HG03025 (cell line): ENCODE measurements at regions not wholly inside any gene's neighbourhood (a gene's known extent, or its start where the extent isn't known, plus 50 kb on each side); places are given as distances from the start of the nearest gene placed in this dataset.

Source experiments
- ATAC-seq: cut with Tn5 transposase; IDR thresholded peaks from one replicate; pipeline ENCODE4 v1.9.1; 2021; ENCODE audit warnings: mild to moderate bottlenecking, moderate library complexity; ENCODE audit not compliant: unreplicated experiment, low FRiP score

DNA sequence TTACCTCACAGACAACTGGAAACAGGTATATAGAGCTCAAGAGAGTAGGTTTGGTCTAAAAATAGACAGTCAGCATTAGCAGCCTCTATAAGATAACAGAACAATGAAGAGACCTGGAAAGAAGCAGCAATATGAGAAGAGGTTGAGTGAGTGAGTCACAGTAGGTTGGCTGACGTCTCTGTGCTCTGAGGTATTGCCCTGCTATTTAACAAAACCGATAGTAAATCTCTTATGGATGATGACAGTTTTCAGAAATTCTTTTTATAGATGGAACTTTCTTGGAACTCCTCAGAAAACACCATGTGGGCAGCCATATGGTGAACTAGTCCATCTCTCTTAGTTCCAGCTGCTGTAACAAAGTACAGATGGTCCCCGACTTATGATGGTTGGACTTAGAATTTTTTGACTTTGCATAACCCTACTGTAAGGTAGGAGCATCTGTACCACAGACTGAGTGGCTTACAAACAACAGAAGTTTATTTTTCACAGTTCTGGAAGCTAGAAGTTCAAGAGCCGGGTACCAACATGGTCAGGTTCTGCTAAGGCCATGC is 123.5 kb downstream of the MBD2 start:
- no peak for ATAC-seq

GRCh38 chr18:54100466-54100865 is 124.0 kb downstream of the MBD2 start:
- no peak for ATAC-seq

DNA sequence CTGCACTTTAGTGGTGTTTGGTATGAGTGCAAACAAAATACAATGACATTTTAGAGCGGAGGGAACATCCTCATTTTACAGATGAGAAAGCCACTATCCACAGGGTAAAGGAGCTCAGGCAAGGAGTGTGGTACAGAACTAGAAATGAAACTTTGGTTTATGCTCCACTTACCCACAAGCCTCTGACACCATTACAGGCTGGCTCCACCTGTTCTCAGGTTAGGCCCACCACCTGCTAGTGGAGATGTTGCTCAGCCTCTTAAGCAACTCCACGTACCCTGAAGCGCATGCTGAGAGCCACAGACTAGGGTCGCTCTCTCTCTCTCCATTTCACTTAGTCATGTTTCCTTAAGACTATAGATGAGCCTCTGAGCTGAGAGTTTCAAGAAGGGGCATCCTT is 130.0 kb downstream of the MBD2 start:
- ATAC-seq = no peak

GRCh38 chr18:54090856-54091255 is 133.6 kb downstream of the MBD2 start:
- ATAC-seq = no peak

DNA sequence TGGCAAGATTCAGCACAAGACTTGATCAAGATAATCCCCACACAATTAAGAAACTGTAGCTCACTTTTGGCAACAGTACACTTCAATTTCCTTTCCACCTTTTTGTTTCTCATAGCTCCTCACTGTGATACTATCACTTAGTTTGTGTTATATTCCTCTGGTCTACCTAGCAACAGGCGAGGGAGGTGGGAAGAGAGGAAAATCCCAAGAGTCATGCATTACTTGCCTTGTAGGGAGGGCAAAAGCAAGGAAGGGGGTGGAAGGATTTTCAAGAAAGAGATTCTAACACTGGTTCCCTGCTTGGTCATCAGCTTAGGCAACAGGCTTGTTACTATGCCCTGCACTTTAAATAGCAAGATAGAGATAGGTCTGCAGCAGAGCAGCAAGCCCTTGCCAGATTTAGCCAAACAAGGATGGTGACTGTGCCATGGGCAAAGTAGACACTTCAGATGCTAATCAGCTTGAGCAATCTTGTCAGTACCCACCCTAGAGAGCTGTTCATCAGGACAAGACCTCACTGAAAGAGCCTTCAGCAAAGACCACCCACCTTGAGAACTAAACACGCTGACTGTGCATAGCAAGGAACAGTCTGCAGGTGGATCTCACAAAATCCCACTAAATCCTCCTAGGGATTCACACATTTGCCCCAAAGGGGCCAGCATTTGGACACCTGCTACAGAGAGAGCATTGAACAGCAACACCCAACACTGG is 134.6 kb downstream of the MBD2 start:
- ATAC-seq = no peak

DNA sequence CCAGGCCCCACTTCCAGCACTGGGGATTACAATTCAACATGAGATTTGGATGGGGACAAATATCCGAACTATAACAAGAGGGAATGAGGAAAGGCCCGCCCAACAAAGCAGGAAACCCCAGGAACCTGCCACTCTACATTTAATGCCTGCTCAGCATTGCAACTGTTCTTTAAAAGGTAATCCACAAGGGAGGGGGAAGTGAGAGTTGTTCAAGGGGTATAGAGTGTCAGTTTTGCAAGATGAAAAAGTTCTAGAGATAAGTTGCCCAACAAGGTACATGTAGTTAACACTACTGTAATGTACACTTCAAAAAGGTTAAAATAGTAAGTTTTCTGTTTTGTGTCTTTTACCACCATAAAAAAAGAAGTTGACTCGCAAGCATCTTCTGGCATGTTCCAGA is 137.6 kb downstream of the MBD2 start:
- no peak for ATAC-seq

DNA sequence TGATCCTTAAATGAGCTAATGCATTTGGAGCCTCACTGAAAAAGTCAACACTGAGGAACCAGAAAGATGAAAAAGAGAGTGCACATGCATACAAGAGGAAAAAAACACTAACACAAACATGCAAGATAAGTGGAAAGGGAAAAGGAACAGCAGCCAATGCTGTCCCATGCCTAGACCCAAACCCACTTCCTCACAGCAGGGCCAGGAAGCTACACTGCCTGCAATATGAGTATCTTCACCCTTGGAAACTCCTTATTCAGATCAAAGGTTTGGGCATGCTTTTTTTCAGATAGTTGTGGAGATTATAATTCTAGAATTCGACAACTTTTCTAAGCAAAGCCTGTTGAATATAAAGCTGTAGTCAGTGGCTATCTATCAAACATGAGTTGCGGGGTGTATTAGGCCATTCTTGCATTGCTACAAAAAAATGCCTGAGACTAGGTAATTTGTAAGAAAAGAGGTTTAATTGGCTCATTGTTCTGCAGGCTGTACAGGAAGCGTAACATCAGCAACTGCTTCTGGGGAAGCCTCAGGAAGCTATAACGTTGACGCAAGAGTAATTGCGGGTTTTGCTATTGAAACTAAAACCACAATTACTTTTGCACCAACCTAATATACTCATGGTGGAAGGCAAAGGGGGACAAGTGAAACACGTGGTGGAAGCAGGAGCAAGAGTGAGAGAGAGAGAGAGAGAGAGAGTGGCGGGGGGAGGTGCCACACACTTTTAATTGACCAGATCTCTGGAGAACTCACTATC is 138.2 kb downstream of the MBD2 start:
- no peak for ATAC-seq

DNA sequence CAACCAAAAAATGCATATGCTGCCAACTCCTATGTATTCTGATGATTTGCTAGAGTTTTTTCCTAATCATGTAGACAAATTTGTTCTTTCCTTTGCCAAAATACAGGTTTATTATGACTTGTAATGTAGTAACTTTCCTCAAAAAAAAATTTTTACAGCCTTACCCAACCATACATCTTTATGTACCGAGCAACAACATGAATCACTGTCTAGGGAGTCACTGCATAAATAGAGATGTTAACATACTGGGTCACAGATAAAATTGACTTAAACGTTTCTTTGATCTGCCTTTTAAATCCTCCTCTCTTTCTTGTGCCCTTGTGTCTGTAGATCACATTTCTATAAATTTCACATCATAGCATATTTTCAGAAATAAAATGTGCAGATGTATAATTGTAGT is 143.6 kb downstream of the MBD2 start:
- no peak for ATAC-seq

- ATAC-seq = no peak
Observed at GRCh38 chr18:54076166-54076565, 148.3 kb downstream of the MBD2 start.

DNA sequence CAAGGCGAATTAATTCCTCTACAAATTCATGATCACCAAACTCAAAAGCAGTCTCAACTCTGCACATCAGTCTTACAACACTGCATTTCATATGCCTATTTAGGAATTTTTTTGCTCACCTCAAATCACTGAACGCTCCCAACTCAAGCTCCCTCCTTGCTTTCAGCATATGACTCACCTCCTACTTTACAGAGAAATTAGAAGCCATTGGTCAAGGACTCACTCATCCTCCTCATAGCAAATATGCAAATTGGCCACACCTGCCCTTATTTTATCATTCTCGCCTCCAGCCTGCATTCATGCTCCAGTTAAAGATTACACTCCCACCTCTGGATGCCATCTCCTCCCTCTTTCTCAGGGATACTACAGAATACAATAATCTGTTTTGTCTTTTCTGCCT is 148.8 kb downstream of the MBD2 start:
- no peak for ATAC-seq

DNA sequence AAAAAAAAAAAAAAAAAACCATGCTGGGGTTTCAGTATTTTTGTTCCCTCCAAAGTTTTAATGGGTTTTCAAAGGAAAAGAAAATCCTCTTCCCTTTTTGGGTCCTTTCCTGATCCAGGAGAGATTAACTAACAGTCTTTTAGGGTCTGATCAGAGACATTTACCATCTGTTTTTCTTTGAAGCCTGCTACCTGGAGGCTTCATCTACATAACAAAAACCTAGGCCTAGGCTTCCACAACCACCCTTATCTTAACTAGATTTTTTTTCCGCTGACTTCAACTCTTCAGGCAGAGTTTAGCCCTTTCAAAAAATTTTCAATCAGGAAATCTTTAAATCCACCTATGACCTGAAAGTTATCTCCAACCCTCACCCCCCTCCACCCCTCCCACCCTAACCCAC is 154.7 kb downstream of the MBD2 start:
- no peak for ATAC-seq

GRCh38 chr18:54060343-54061005 is 164.0 kb downstream of the MBD2 start:
- ATAC-seq = no peak

DNA sequence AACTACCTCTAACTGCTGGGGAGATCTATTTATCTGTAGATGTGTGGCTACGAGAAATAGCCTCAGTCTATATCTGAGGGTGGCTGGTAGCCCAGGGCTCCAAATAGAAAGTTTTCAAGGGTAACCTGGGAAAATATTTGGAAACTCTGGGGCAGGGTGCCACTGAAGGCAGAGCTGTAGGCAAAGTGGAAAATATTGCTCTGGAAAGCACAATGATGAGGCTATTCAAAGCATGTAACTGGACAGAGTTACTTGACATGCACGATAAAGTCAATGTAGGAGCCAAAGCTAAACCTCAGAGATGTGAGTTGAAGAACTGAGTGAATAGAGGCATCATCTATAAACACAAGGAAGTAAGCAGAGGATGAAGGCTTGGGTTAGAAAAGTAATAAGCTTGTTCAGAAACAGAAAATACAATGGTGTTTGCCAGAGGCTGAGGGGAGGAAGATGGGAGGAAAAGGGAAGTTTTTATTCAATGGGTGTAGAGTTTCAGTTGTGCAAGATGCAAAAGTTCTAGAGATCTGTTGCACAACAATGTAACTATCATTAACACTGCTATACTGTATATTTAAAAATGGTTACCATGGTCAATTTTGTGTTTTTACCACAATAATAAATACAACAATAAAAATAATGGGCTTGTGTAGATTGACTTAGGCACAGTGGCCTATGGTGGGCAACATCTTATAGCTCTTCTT is 171.6 kb downstream of the MBD2 start:
- no peak for ATAC-seq

DNA sequence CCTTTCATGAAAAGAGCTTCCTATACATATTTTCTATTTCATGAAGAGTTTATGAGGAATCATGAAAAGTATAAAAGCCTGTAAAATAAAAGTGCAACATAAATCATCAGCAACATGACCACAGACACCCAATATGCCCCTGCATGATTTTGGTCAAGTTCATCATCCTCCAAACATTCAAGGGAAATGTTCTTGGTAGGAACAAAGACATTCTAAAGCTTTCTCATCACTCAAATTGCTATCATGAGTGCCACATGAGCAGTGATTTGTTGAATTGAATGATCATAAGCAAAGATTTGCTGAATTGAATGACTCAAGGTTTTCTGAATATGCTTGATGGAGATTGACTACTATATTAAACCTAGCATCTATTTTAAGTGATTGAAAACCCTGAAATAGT is 172.2 kb downstream of the MBD2 start:
- ATAC-seq = no peak

- ATAC-seq = no peak
Observed at GRCh38 chr18:54043484-54044251, 180.8 kb downstream of the MBD2 start.

GRCh38 chr18:54035927-54036326 is 188.5 kb downstream of the MBD2 start:
- ATAC-seq = no peak

- ATAC-seq = no peak
Observed at GRCh38 chr18:54033052-54033451, 191.4 kb downstream of the MBD2 start.

- no peak for ATAC-seq
Observed at GRCh38 chr18:54032412-54032811, 192.1 kb downstream of the MBD2 start.

- ATAC-seq = no peak
Observed at GRCh38 chr18:54031243-54031642, 193.2 kb downstream of the MBD2 start.

DNA sequence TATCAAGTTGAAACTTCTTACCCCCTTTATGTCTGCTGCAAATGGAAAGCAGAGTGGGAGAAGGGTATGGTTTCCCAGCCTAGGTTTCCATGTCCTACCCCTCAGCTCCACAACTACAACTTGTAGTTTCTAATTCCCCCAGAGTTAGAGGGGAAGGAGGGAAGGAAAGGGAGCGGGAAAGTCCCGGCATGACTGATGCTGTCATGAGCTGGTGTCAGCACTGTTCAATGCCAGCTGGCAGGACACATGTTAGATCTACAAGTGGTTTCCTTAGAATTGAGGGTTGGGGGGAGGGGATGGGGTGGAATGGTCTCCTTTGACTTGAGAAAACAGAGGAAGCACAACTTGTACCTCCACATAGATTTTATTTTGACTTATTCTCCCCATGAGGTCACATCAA is 194.0 kb downstream of the MBD2 start:
- ATAC-seq = no peak
